Activated naive CD8-positive, alpha-beta T cell treated with anti-CD3 and anti-CD28 coated beads, Interleukin-2, amount 50 U/mL, for 16 hours (primary cell): ENCODE measurements at regions not wholly inside any gene's neighbourhood (a gene's known extent, or its start where the extent isn't known, plus 50 kb on each side); places are given as distances from the start of the nearest gene placed in this dataset.
"Not testable (repeated sequence)": the region's sequence is repeated elsewhere in the genome, so short reads cannot be mapped to it uniquely, and the experiment has no call there.

Experiments used
- DNase-seq: peaks from one replicate; pipeline ENCODE4 v3.0.0-alpha.2; 2020; ENCODE audit warnings: low read depth, low spot score

DNA sequence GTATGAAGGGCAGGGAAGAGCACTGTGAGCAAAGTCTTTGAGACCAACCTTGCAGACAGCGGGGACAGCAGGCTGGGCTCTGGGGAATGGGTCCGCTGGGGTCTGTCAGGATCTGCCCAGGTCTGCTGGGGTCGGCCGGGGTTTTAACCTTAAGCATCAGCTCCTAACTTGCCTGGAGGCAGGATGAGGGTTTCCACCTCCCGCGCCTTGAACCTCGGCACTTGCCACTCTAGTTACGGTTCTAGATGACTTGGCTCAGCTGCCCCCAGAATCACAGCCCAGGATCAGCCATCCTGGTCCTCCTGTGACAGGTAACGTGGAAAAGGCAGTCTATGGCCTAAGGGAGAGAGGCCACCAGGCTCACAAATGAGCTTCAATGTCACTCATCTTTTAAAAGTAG is 50.4 kb upstream of the CACUL1 start:
- DNase-seq, result no peak

DNA sequence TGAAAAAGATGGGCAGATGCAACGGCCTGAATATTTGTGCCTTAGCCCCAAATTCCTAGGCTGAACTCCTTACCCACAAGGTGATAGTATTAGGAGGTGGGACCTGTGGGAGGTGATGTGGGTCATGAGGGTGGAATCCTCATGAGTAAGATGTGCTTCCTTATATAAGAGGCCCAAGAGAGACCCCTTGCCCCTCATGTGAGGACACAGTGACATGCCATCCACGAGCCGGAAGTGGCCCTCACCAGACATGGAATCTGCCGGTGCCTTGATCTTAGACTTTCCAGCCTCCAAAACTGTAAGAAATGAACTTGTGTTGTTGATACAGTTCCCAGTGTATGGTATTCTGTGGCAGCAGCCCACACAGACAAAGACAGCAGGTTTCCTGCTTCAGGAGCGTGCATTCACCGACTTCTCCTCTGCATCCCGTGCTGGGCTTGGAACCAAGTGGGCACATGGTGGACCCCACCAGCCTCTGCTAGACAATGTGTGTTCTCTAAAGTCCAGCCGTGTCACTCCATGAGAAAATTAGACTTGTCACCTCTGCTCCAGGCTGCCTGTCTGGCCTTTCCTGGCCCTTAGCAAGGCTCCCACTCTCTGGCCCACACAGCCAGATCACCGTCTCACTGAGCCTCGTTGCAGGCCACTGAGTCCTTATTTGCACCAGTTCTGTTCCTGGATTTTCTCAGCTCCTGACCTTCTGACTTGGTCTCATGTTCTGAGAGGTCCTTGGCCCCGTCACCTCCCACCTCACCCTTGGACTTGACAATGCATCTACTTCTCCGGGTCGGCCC is 52.9 kb upstream of the CACUL1 start:
- no peak for DNase-seq

DNA sequence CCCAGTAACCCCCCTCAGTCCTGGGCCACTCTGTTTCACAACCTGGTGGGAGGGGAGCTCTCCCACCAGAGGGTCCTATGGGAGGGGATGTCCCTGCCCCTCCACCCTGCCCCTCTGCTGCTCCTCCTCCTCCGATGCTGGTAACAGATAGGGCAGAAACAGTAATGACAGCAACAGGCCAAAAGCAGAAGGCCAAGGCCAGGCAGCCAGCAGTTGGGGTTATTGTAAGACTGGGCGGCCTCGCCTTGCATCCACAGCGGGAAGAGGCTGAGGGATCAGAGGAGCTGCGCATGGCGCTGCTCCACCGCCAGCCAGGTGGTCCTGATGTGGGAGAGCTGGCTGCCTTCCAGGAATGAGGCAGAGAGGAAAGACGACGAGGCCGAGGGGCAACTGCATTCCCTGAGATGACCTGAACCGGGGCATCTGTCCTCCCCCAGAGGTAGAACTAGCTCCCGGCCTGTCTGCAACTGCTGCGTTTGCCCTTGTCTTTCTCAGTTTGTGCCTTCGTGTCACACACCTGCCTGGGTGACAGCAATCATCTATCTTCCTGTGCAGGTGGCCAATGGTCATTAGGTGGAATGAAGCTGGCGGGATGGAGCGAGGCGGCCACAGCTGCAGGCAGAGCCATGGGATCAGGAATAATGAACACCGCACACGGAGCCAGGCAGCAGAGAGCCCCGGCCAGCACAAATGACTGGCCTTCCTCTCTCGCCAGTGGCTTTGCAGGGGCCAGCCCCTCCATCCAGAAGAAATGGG is 54.0 kb upstream of the CACUL1 start:
- no peak for DNase-seq

DNA sequence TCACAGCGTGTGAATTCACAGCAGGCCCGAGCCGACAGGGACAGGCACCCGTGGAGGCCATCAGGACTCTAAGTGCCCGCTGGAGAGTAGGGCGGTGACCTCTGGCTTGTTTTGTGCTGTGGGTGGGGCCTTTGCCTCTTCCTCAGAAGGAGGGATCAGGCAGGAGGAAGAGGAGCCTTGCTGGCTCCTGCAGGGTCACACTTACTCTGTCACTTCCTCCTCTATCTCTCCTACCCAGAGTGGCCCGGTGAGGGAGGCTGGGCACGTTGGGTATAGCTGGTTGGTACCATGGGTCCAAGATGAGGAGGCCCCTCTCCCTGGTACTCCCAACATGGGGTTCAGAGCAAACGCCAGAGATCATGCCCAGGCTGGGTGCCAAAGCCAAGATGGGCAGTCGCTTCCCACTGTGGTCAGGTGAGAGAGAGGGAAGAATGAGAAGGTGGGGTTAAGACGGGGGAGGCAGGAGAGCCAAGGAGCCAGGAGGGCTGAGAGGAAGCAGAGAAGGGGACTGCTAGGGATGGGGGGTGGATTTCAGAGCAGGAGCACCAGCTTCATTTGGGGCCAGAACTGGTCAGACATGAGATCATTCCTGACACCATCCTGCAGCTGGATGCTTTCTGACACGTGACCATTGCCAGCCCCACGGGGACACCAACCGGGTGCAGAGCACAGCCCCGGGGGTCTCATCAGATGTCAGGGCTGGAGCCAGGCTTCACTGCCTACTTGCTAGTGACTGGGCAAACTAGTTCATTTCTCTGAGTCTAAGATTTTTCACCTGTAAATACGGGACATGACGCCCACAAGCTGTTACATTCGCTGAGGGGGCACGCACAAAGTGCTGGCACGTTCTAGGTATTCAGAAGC is 54.8 kb upstream of the CACUL1 start:
- DNase-seq, result no peak

DNA sequence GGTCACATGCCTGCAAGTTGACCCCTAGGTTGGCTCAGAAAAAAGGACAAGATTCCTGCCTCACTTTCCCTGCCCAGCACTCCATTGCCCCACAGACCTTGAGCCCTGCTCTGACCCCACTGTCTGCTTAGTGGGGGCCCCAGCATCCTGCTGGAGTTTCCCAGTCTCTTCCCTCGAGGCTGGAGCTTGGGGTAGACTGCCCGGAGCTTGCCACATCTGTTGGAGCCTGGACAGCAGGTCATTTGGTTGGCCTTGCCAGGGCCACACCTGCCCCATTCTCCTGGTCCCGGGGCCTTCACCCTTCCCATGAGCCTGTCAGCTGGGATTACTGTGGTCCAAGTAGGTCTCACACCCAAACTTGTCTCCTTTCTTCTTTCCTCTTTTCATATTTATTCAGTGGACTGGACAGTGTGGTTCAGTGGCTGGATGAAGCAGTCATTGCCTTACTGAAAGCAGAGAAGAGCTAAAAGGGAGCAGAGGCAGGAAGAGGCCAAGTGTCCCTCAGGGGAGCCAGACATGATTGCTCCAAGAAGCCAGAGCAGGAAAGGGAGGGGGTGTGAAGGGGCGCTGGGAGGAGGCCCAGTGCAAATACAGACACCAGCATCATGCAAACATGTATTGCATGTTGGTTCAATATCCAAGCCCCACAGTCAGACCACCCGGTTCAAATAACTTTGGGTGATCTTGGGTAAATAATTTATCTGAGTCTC is 56.2 kb upstream of the CACUL1 start:
- DNase-seq, result no peak

DNA sequence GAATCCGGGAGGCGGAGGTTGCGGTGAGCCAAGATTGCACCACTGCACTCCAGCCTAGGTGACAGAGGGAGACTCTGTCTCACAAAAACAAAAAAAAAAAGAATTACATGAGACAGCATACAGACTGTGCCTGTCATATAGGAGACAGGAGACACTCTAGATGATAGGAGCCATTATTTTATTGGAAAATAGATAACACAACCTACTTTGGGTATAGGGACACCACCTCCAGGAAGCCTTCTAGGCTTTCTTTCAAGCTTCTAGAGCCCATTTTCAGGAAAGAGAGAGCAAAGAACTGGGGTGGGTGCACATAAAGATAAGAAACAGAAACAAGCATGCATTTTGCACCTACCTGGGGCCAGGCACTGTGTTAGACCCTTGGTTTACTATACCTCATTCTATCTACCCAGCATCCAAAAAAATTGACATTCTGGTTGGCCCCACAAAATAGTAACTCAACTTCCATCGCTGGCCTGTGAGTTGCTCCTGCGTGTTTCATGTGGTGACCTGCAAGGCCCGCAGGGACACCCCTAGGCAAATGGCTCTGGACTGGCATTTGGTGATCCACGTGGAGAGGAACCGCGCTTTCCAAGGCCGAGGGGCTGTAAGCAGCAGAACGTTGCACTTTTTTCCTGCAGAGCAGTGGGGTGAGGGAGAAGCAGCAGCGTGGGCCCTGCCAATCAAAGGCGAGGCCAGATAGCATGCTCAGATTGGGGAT is 57.1 kb upstream of the CACUL1 start:
- no peak for DNase-seq

- no peak for DNase-seq
These were observed 57.6 kb upstream of the CACUL1 start for GRCh38 chr10:118812393-118812740.

DNA sequence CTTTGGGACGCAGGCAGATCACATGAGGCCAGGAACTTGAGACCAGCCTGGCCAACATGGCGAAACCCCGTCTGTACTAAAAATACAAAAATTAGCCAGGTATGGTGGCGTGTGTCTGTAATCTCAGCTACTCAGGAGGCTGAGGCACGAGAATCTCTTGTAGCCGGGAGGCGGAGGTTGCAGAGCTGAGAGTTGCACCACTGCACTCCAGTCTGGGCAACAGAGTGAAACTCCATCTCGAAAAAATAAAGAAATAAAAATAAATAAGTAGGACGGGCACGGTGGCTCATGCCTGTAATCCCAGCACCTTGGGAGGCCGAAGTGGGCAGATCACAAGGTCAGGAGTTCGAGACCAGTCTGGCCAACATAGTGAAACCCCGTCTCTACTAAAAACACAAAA is 58.2 kb upstream of the CACUL1 start:
- not testable (repeated sequence) for DNase-seq

GRCh38 chr10:118816471-118817168 is 61.9 kb upstream of the CACUL1 start:
- DNase-seq, result no peak

DNA sequence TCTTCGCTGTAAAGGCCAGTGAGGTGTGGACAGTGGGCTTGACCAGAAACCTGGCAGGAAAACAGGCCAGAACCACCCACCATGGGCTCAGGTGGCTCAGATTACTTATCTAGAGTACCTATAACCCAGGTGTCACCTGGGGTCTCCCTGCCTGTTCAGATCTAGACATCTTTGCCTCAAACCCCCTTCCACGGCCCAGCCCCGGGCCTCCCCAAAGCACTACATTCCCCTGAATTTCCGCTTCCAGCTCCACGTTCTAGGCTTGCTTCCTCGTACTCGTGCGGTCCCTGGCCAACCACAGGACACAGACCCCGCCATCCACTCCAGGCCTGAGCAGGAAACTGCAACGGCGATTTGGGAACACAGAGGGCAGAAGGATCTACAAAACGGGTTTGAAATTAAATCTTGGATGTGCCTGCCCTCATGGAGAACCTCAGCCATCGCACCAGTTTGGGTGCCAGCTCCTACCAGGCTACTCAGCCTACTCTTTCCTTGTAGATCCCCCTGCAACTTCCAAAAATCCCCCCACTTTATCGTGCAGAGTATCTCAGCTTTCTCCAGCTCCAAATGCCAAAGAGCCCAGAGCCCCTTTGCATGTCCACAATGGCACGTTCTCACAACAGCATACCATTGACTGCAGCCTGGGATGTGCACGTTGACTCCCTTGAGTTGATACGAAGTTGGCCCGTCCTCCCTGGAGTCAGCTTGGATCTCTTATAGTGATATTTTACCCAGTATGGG is 62.7 kb upstream of the CACUL1 start:
- DNase-seq, result no peak

- no peak for DNase-seq
These were observed 64.0 kb upstream of the CACUL1 start for GRCh38 chr10:118818621-118819221.

GRCh38 chr10:118820326-118821116 is 65.8 kb upstream of the CACUL1 start:
- DNase-seq, result no peak

GRCh38 chr10:118823256-118823907 is 68.6 kb upstream of the CACUL1 start:
- no peak for DNase-seq

DNA sequence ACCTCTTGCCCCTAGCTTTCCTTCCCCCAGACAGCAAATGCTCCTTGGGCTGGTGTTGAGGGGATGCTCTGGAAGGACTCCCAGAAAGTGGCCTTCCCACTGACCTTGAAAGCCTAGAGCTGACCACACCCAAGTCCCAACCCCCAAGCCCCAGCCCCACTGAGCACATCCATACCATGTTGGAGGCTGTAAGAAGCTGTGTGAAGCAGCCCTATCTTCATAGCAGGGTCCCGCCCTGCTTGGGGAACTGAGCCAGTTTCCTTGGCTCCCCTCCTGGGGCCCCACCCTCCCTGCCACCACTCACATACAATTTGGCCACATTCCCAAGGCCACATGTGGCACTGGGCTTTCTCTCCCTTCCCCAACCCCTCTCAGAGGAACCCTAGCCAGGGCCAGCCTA is 72.3 kb upstream of the CACUL1 start:
- no peak for DNase-seq

DNA sequence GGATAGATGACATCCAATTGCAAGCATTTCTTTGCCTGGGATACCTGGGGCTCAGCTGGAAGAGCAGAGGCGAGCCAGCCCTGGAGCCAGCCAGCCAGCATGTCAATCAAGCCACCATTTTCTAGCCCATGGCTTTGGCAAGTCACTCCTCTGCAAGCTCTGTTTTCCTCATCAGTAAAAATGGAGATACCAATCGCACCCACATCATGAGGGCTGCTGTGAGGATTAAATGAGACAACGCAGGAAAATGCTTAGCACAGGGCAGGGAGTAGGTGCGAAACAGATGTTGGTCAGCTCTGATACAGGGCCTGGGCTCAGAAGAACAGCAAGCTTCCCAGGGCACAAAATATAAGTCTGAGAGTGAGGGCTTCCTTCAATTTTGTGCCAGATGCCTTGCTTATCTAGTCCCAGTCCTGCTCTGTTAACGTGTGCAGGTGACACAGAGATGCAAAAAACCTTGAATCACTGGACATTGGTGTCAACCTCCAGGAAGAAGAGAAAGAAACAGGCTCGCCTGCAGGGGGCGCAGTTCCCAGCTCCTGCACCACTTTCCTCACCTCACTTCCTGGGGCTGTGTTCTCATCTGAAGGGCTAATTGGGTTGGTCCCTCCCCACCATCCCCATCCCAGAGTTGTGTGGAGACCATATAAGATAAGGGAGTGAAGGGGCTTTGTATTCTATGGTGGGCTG is 72.8 kb upstream of the CACUL1 start:
- DNase-seq, result no peak

GRCh38 chr10:118832241-118832651 is 77.5 kb upstream of the CACUL1 start:
- no peak for DNase-seq

DNA sequence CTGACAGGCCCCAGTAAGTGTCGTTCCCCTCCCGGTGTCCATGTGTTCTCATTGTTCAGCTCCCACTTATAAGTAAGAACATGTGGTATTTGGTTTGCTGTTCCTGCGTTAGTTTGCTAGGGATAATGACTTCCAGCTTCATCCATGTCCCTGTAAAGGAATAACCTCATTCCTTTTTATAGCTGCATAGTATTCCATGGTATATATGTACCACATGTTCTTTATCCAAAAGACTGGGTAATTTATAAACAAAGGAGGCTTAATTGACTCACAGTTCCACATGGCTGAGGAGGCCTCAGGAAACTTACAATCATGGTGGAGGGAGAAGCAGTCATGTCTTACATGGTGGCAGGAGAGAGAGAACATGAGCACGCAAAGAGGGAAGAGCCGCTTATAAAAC is 79.6 kb upstream of the CACUL1 start:
- DNase-seq, result not testable (repeated sequence)
